OCI-LY7 (cell line): ENCODE measurements at regions not wholly inside any gene's neighbourhood (a gene's known extent, or its start where the extent isn't known, plus 50 kb on each side); places are given as distances from the start of the nearest gene placed in this dataset.

Source experiments
- BruUV-seq: library from RNA; stranded (reverse); fragments of 400-500 nt; replicated peaks from 2 replicates; lab custom pipeline; 2021; lab: Mats Ljungman, UMichigan
- CTCF ChIA-PET: fragments of 300-600 bp; sonication (Branson Sonifier 250); formaldehyde crosslinking; loops from one replicate; lab custom pipeline; 2022; ENCODE audit warnings: antibody characterized with exemption; ENCODE audit not compliant: unreplicated experiment; lab: Charles Lee
- POLR2A ChIA-PET: fragments of 300-600 bp; sonication (Branson Sonifier 250); formaldehyde crosslinking; loops from one replicate; lab custom pipeline; 2022; ENCODE audit warnings: antibody characterized with exemption; lab: Charles Lee
- DNase-seq: peaks from one replicate; pipeline ENCODE4 v3.0.0-alpha.2; 2015; ENCODE audit warnings: low spot score
- H2AFZ ChIP-seq: fragments of 200-600 bp; sonication (generic), shearing (Covaris generic); 2 replicates; pipeline ENCODE4 v1.6.1; 2014; ENCODE audit warnings: mild to moderate bottlenecking, antibody characterized with exemption, low read length, moderate library complexity
- H3K27ac ChIP-seq: fragments of 200-600 bp; sonication (generic); 2 replicates; pipeline ENCODE4 v1.5.1; 2014; ENCODE audit warnings: mixed run types, low read depth, mild to moderate bottlenecking, moderate library complexity, low read length, inconsistent platforms; ENCODE audit not compliant: poor library complexity, severe bottlenecking
- H3K36me3 ChIP-seq: fragments of 200-600 bp; sonication (generic); 2 replicates; pipeline ENCODE4 v1.6.1; 2014; ENCODE audit warnings: mild to moderate bottlenecking, antibody characterized with exemption, low read length, moderate library complexity, mixed read lengths; ENCODE audit not compliant: insufficient read depth
- H3K4me1 ChIP-seq: fragments of 200-600 bp; sonication (generic); 2 replicates; pipeline ENCODE4 v1.5.1; 2014; ENCODE audit warnings: mild to moderate bottlenecking, low read length; ENCODE audit not compliant: insufficient read depth, poor library complexity, severe bottlenecking
- H3K4me2 ChIP-seq: fragments of 200-600 bp; sonication (generic); 2 replicates; pipeline ENCODE4 v1.6.1; 2014; ENCODE audit warnings: mild to moderate bottlenecking, low read length
- H3K4me3 ChIP-seq: fragments of 200-600 bp; sonication (generic); 2 replicates; pipeline ENCODE4 v1.5.1; 2014; ENCODE audit warnings: mild to moderate bottlenecking, low read depth, low read length; ENCODE audit not compliant: poor library complexity, severe bottlenecking
- H3K79me2 ChIP-seq: fragments of 200-600 bp; sonication (generic); 2 replicates; pipeline ENCODE4 v1.6.1; 2016; ENCODE audit warnings: low read depth, mild to moderate bottlenecking, low read length, moderate library complexity, mixed read lengths; ENCODE audit not compliant: insufficient read depth
- H3K9me2 ChIP-seq: fragments of 200-600 bp; sonication (generic); 2 replicates; pipeline ENCODE4 v1.6.1; 2016; ENCODE audit warnings: mild to moderate bottlenecking, low read length, mixed read lengths; ENCODE audit not compliant: insufficient read depth
- H3K9me3 ChIP-seq: fragments of 200-600 bp; sonication (generic); 2 replicates; pipeline ENCODE4 v1.6.1; 2014; ENCODE audit warnings: mild to moderate bottlenecking, mixed run types, low read length, mixed read lengths
- H4K20me1 ChIP-seq: fragments of 200-600 bp; sonication (generic); 2 replicates; pipeline ENCODE4 v1.6.1; 2014; ENCODE audit warnings: mild to moderate bottlenecking, antibody characterized with exemption, low read length, moderate library complexity, mixed read lengths; ENCODE audit not compliant: insufficient read depth
- EZH2phosphoT487 ChIP-seq: fragments of 200-600 bp; sonication (generic); IDR thresholded peaks from 2 replicates; pipeline ENCODE4 v1.6.1; 2018; ENCODE audit warnings: low read depth, borderline replicate concordance, mild to moderate bottlenecking, mixed run types, antibody characterized with exemption, low read length, moderate library complexity, mixed read lengths
- intact Hi-C: fragments of 100-400 bp; cut with micrococcal nuclease; formaldehyde crosslinking; loops from one replicate; pipeline ENCODE4 v1.10.0; 2022; ENCODE audit not compliant: unreplicated experiment
- TF ChIP-seq, protein P1 (sequence below): fragments of 200-600 bp; sonication (generic); conservative IDR thresholded peaks from 2 replicates; pipeline ENCODE4 v1.5.1; 2014; ENCODE audit warnings: mild to moderate bottlenecking, antibody characterized with exemption, low read length, moderate library complexity, mixed read lengths

DNA sequence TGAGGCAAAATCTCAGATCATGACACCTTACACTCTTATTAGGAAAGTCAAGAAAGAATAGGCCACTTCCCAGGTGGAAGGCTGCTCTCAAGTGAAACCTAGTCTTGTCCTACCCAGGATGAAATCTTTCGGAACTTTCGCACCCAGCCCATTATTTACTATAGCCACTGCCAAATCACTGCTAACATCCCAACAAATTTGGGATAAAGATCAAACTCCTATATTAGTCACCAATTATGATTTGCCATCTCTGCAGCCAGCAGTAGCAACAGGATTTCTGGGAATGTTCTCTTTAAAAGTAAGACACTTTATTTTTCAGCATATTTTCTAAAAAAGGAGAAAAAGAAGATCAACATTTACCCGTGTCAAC is 224.6 kb downstream of the GAS1 start:
- Histone ChIP-seq H3K27ac (no peak overlapping the region), H3K4me1 (no peaks in the 10 kb centered on the region), H3K79me2 (no peaks in the 10 kb centered on the region), H3K4me3 (no peak overlapping the region), H4K20me1 (no peaks in the 10 kb centered on the region), H2AFZ (no peak overlapping the region), H3K9me3 (no peaks in the 10 kb centered on the region), H3K4me2 (no peak overlapping the region), H3K9me2 (no peaks in the 10 kb centered on the region), H3K36me3 (no peaks in the 10 kb centered on the region)
- intact Hi-C loops = no loop called here
- no peak for DNase-seq
- BruUV-seq = no TSS peak
- TF ChIP-seq, protein P1, sequence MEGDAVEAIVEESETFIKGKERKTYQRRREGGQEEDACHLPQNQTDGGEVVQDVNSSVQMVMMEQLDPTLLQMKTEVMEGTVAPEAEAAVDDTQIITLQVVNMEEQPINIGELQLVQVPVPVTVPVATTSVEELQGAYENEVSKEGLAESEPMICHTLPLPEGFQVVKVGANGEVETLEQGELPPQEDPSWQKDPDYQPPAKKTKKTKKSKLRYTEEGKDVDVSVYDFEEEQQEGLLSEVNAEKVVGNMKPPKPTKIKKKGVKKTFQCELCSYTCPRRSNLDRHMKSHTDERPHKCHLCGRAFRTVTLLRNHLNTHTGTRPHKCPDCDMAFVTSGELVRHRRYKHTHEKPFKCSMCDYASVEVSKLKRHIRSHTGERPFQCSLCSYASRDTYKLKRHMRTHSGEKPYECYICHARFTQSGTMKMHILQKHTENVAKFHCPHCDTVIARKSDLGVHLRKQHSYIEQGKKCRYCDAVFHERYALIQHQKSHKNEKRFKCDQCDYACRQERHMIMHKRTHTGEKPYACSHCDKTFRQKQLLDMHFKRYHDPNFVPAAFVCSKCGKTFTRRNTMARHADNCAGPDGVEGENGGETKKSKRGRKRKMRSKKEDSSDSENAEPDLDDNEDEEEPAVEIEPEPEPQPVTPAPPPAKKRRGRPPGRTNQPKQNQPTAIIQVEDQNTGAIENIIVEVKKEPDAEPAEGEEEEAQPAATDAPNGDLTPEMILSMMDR = no peak
- no peak for TF ChIP-seq EZH2phosphoT487
- ChIA-PET CTCF (no interaction called here), POLR2A (no interaction called here)

DNA sequence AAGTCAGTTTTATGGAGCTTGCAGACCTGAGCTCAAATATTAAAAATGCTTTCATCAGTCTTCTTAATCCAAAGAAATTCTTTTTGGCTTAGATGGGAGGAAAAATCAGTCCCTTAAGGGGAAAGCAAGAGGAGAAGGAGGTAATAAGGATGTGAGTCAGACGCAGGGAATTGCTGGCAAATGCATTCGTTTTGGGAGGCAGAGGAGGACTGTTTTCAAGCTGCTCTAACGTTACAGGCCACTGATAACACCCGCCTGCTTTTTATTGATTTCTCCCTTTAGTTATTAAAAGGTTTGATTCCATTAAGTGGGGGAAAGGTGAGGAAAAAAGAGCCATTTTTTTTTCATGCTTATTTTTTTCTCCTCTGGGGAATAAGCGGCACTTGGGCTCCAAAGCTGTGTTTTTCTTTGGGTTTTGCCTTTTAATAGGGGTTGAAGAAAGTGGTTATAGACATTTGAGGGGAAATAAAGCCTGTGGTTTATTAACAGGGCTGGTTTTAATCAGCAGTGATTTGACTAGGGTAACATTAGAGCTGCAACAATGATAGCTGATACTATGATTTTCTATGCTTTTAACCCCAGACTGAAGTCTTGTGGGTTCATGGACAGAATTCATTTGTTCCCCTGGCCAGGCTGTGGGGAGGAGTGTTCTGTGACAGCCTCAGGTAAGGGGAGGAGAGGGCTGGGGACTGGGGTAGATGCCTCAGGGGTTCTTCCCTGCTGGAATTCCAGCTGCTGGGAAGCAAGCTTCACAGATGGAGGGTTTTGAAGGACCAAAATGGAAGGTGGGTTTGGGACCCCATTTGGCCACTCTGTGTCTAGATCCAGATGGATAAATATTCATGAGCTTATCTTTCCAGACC is 225.2 kb downstream of the GAS1 start:
- H3K9me3 ChIP-seq = no peaks in the 10 kb centered on the region
- H3K4me3 ChIP-seq = no peak overlapping the region
- intact Hi-C loops = no loop called here
- no peaks in the 10 kb centered on the region for H3K36me3 ChIP-seq
- no peaks in the 10 kb centered on the region for H3K4me1 ChIP-seq
- no peak for DNase-seq
- no peaks in the 10 kb centered on the region for H3K79me2 ChIP-seq
- H3K9me2 ChIP-seq = no peaks in the 10 kb centered on the region
- no peaks in the 10 kb centered on the region for H4K20me1 ChIP-seq
- TF ChIP-seq, protein P1 = no peak
- no peak for TF ChIP-seq EZH2phosphoT487
- no peak overlapping the region for H3K4me2 ChIP-seq
- ChIA-PET POLR2A (interaction anchor here (0.7 kb wide), 1 partner anchor 17 kb away, joined by 3 read pairs; no protein-coding TSS in a partner anchor), CTCF (no interaction called here)
- no peak overlapping the region for H2AFZ ChIP-seq
- H3K27ac ChIP-seq = no peak overlapping the region
- BruUV-seq = no TSS peak

DNA sequence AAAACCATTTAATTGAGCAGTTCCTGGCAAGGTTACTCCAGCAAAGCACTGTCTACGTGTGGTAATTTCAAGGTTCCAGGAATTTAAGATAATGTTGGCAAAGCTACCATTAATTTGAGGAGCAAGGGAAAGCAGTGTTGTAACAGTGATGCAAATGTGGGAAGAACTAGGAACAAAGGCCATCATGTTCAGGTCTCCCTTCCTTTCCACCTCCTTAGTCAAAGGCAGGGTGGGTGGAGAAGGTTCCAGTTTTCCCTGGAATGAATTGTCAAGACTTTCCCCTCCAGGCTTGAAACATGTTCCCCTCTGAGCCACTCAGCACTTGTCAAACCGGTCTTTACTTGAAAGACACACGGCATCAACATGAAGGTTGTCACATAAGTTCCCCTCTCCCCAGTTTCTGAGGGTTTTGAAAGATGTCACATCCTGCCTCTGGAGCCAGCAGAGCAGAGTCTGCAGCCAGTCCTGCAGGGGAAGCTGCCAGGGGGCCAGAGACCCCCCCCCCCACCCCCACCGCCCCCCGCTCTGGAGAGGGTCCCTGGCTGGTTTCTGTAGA is 226.0 kb downstream of the GAS1 start:
- TF ChIP-seq, protein P1 = no peak
- TF ChIP-seq EZH2phosphoT487 = no peak
- BruUV-seq = no TSS peak
- DNase-seq = no peak
- Histone ChIP-seq H4K20me1 (no peaks in the 10 kb centered on the region), H3K9me2 (no peaks in the 10 kb centered on the region), H3K4me1 (no peaks in the 10 kb centered on the region), H3K27ac (no peak overlapping the region), H3K79me2 (no peaks in the 10 kb centered on the region), H2AFZ (no peak overlapping the region), H3K4me3 (no peak overlapping the region), H3K36me3 (no peaks in the 10 kb centered on the region), H3K4me2 (no peak overlapping the region), H3K9me3 (no peaks in the 10 kb centered on the region)
- CTCF ChIA-PET = no interaction called here
- POLR2A ChIA-PET = interaction anchor here (0.7 kb wide), 1 partner anchor 16 kb away, joined by 3 read pairs; no protein-coding TSS in a partner anchor
- intact Hi-C loops = no loop called here
